ENCODE measurements at regions not wholly inside any gene's neighbourhood (a gene's known extent, or its start where the extent isn't known, plus 50 kb on each side); places are given as distances from the start of the nearest gene placed in this dataset.

DNA sequence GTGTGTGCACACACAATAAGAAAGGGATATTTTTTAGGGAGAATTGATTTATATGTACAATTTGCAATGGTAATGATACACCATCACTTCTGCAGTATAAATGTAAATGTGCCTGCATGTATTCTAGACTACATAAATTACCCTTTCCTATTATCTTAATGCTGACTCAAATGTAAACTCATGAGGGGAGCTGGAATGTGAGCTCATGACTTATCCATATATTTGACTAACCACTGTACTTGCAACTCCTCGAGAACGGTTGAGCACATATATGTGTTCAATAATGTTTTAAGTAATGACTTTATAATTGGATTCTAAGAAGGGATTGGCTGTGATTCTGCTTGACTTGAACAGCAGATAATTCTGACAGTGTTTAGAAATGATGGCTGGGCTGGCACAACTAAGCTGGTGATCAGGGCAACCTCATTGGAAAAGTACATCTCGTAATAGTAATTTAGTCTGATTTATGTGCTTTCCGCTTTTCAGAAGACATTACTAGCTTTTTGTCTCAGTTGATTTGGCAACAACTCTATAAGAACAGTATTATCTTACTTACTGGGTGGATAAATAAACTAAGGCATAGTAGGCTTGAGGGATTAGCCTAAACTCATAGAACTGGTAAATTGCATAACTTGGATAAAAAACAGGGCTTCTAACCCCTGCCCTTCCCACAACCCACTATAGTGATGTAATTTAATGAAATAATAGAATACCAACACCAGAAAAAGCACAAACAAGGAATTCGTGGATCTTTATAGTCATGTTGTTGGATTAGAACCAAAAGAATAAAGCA, 130.2 kb upstream of the SPEF2 start:
- Histone ChIP-seq H3K9me3 (no peaks in the 10 kb centered on the region), H3K4me3 (replicated peaks in 1 of 3) (no peak overlapping the region), H3K4me1 (no peaks in the 10 kb centered on the region), H3K27ac (no peak overlapping the region), H3K27me3 (no peaks in the 10 kb centered on the region), H3K36me3 (no peaks in the 10 kb centered on the region)
- no peak for DNase-seq
- WGBS, 2 donors = 81 to 82% methylated on average over 5 of the region's 5 CpGs
- TF ChIP-seq, protein P1, sequence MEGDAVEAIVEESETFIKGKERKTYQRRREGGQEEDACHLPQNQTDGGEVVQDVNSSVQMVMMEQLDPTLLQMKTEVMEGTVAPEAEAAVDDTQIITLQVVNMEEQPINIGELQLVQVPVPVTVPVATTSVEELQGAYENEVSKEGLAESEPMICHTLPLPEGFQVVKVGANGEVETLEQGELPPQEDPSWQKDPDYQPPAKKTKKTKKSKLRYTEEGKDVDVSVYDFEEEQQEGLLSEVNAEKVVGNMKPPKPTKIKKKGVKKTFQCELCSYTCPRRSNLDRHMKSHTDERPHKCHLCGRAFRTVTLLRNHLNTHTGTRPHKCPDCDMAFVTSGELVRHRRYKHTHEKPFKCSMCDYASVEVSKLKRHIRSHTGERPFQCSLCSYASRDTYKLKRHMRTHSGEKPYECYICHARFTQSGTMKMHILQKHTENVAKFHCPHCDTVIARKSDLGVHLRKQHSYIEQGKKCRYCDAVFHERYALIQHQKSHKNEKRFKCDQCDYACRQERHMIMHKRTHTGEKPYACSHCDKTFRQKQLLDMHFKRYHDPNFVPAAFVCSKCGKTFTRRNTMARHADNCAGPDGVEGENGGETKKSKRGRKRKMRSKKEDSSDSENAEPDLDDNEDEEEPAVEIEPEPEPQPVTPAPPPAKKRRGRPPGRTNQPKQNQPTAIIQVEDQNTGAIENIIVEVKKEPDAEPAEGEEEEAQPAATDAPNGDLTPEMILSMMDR (IDR thresholded peaks at IDR 0.05) = no peak
- no peak for TF ChIP-seq POLR2A (IDR thresholded peaks at IDR 0.05)
- intact Hi-C loops (cut with DNase I) = no loop called here

- intact Hi-C loops (cut with DNase I) = no loop called here
- Histone ChIP-seq H3K4me1 (no peaks in the 10 kb centered on the region), H3K9me3 (no peaks in the 10 kb centered on the region), H3K27ac (no peak overlapping the region), H3K27me3 (no peaks in the 10 kb centered on the region), H3K36me3 (no peaks in the 10 kb centered on the region), H3K4me3 (replicated peaks in 1 of 3) (no peak overlapping the region)
- no peak for DNase-seq
- TF ChIP-seq POLR2A (IDR thresholded peaks at IDR 0.05) = no peak
- TF ChIP-seq, protein P1 (IDR thresholded peaks at IDR 0.05) = no peak
Measured at GRCh38 chr5:35485487-35485886, 132.2 kb upstream of the SPEF2 start.

DNA sequence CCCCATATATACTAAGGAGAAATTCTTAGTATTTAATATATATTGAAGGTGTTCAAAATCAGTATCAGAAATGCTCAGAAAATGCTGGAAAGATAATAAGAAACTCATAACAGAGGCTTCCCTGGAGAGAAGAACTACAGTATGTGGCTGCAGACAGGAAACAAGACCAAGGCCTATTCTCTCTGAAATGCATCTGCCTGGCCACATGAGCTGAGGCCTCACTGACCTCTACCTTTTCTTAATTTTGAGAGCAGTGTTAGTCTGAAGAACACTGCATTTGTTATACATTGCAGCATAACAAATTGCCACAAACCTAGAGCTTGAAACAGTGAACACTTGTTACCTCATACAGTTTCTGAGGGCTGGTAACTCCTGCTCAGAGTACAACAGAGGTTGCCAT, 133.4 kb upstream of the SPEF2 start:
- no peaks in the 10 kb centered on the region for H3K9me3 ChIP-seq
- no peak for TF ChIP-seq POLR2A (IDR thresholded peaks at IDR 0.05)
- H3K4me1 ChIP-seq = no peaks in the 10 kb centered on the region
- H3K27ac ChIP-seq = no peak overlapping the region
- DNase-seq = no peak
- no peaks in the 10 kb centered on the region for H3K27me3 ChIP-seq
- no peak overlapping the region for H3K4me3 ChIP-seq (replicated peaks in 1 of 3)
- H3K36me3 ChIP-seq = no peaks in the 10 kb centered on the region
- intact Hi-C loops (cut with DNase I) = no loop called here

GRCh38 chr5:35483780-35484179, 133.9 kb upstream of the SPEF2 start:
- Histone ChIP-seq H3K36me3 (no peaks in the 10 kb centered on the region), H3K4me3 (replicated peaks in 1 of 3) (no peak overlapping the region), H3K27ac (no peak overlapping the region), H3K27me3 (no peaks in the 10 kb centered on the region), H3K9me3 (no peaks in the 10 kb centered on the region), H3K4me1 (no peaks in the 10 kb centered on the region)
- no peak for TF ChIP-seq POLR2A (IDR thresholded peaks at IDR 0.05)
- TF ChIP-seq, protein P1 (IDR thresholded peaks at IDR 0.05) = no peak
- no peak for DNase-seq
- WGBS, 2 donors = 45 to 49% methylated on average over 2 of the region's 2 CpGs
- intact Hi-C loops (cut with DNase I) = no loop called here

- H3K27me3 ChIP-seq = no peaks in the 10 kb centered on the region
- H3K27ac ChIP-seq = no peak overlapping the region
- H3K4me1 ChIP-seq = no peaks in the 10 kb centered on the region
- H3K9me3 ChIP-seq = no peaks in the 10 kb centered on the region
- H3K36me3 ChIP-seq = no peaks in the 10 kb centered on the region
- no peak for DNase-seq
- intact Hi-C loops (cut with DNase I) = no loop called here
- no peak overlapping the region for H3K4me3 ChIP-seq (replicated peaks in 1 of 3)
- no peak for TF ChIP-seq POLR2A (IDR thresholded peaks at IDR 0.05)
- TF ChIP-seq, protein P1 (IDR thresholded peaks at IDR 0.05) = no peak
Measured at GRCh38 chr5:35483191-35483590, 134.5 kb upstream of the SPEF2 start.
